Stimulated activated CD4-positive, alpha-beta T cell treated with anti-CD3 and anti-CD28 coated beads, Interleukin-2, amount 100 ng/mL, for 4 hours (primary cell): ENCODE measurements at regions not wholly inside any gene's neighbourhood (a gene's known extent, or its start where the extent isn't known, plus 50 kb on each side); places are given as distances from the start of the nearest gene placed in this dataset.

ENCODE experiments used
- DNase-seq: peaks from one replicate; pipeline ENCODE4 v3.0.0-alpha.2; 2020; ENCODE audit warnings: low read depth

- DNase-seq, result no peak
Observed at GRCh38 chr6:18784794-18785193, 397.6 kb downstream of the RNF144B start.

GRCh38 chr6:18785810-18786490 lies 398.8 kb downstream of the RNF144B start:
- no peak for DNase-seq

GRCh38 chr6:18792866-18793265 lies 405.7 kb downstream of the RNF144B start:
- DNase-seq, result no peak

GRCh38 chr6:18795726-18796125 lies 408.6 kb downstream of the RNF144B start:
- DNase-seq, result no peak

- no peak for DNase-seq
Observed at GRCh38 chr6:18820725-18821124, 433.6 kb downstream of the RNF144B start.

GRCh38 chr6:18823782-18824386 lies 436.7 kb downstream of the RNF144B start:
- DNase-seq, result no peak

GRCh38 chr6:18829272-18829870 lies 442.2 kb downstream of the RNF144B start:
- DNase-seq, result no peak

- DNase-seq, result no peak
Observed at GRCh38 chr6:18835976-18836375, 448.8 kb downstream of the RNF144B start.

GRCh38 chr6:18837013-18837412 lies 449.9 kb downstream of the RNF144B start:
- DNase-seq, result no peak

- DNase-seq, result no peak
Observed at GRCh38 chr6:18842534-18842933, 455.4 kb downstream of the RNF144B start.

- DNase-seq, result no peak
Observed at GRCh38 chr6:18845896-18846295, 458.7 kb downstream of the RNF144B start.

GRCh38 chr6:18846327-18846726 lies 459.2 kb downstream of the RNF144B start:
- DNase-seq, result no peak

- no peak for DNase-seq
Observed at GRCh38 chr6:18861204-18861603, 474.1 kb downstream of the RNF144B start.

GRCh38 chr6:18883268-18883667 lies 496.1 kb downstream of the RNF144B start:
- no peak for DNase-seq

- DNase-seq, result no peak
Observed at GRCh38 chr6:18883851-18884250, 496.7 kb downstream of the RNF144B start.

GRCh38 chr6:18893540-18894269 lies 506.6 kb downstream of the RNF144B start:
- no peak for DNase-seq

- DNase-seq, result no peak
Observed at GRCh38 chr6:18897350-18897749, 510.2 kb downstream of the RNF144B start.

- DNase-seq, result no peak
Observed at GRCh38 chr6:18904681-18905080, 517.5 kb downstream of the RNF144B start.

- DNase-seq, result no peak
Observed at GRCh38 chr6:18920701-18921100, 533.6 kb downstream of the RNF144B start.

GRCh38 chr6:18931086-18931485 lies 543.9 kb downstream of the RNF144B start:
- no peak for DNase-seq

- DNase-seq, result no peak
Observed at GRCh38 chr6:18958146-18958545, 571.0 kb downstream of the RNF144B start.

- DNase-seq, result no peak
Observed at GRCh38 chr6:18961566-18961965, 574.4 kb downstream of the RNF144B start.

- no peak for DNase-seq
Observed at GRCh38 chr6:18962361-18962905, 575.3 kb downstream of the RNF144B start.
